Panc1 (cell line): ENCODE measurements at regions not wholly inside any gene's neighbourhood (a gene's known extent, or its start where the extent isn't known, plus 50 kb on each side); places are given as distances from the start of the nearest gene placed in this dataset.

Source experiments
- ATAC-seq: fragments of 200-7000 bp; cut with Tn5 transposase; 2 replicates; pipeline ENCODE4 v1.9.1; 2020; ENCODE audit warnings: mild to moderate bottlenecking, moderate library complexity
- BruUV-seq: library from RNA; stranded (reverse); fragments of 400-500 nt; replicated peaks from 2 replicates; lab custom pipeline; 2021; lab: Mats Ljungman, UMichigan
- CTCF ChIA-PET: fragments of 300-600 bp; sonication (Branson Sonifier 250); formaldehyde crosslinking; loops from one replicate; lab custom pipeline; 2022; ENCODE audit warnings: antibody characterized with exemption; lab: Charles Lee
- POLR2A ChIA-PET: fragments of 300-600 bp; sonication (Branson Sonifier 250); formaldehyde crosslinking; loops from one replicate; lab custom pipeline; 2022; ENCODE audit warnings: antibody characterized with exemption; lab: Charles Lee
- DNase-seq: peaks from one replicate; pipeline ENCODE4 v3.0.0-alpha.2; 2010; ENCODE audit warnings: low read depth, low spot score
- H3K27ac ChIP-seq: 2 replicates; pipeline ENCODE4 v1.5.1; 2011; ENCODE audit warnings: mild to moderate bottlenecking, low read length, inconsistent platforms
- H3K27me3 ChIP-seq: fragments of 200-500 bp; sonication (Bioruptor generic); 2 replicates; pipeline ENCODE4 v1.6.0; 2014; ENCODE audit warnings: low read length, inconsistent platforms; ENCODE audit not compliant: control insufficient read depth, insufficient read depth
- H3K36me3 ChIP-seq: fragments of 200-500 bp; sonication (Bioruptor generic); 2 replicates; pipeline ENCODE4 v1.5.1; 2014; ENCODE audit warnings: inconsistent platforms, mild to moderate bottlenecking, low read length, moderate library complexity; ENCODE audit not compliant: control insufficient read depth, insufficient read depth
- H3K4me1 ChIP-seq: 2 replicates; pipeline ENCODE4 v1.5.1; 2011; ENCODE audit warnings: inconsistent platforms, mild to moderate bottlenecking, low read length, moderate library complexity; ENCODE audit not compliant: control insufficient read depth, insufficient read depth
- H3K4me3 ChIP-seq, 2 experiments: 2 replicates each; pipeline ENCODE4 v1.5.1; 2011 to 2012; ENCODE audit warnings: low read depth in 2 of 2, low read length in 2 of 2, mild to moderate bottlenecking in 2 of 2, inconsistent platforms in 1 of 2, moderate library complexity in 1 of 2
- H3K9me3 ChIP-seq: fragments of 200-500 bp; sonication (Bioruptor generic); 2 replicates; pipeline ENCODE4 v1.5.1; 2014; ENCODE audit warnings: low read depth, mild to moderate bottlenecking, inconsistent platforms, low read length, moderate library complexity; ENCODE audit not compliant: control insufficient read depth, insufficient read depth
- CTCF ChIP-seq: fragments of 450-650 bp; IDR thresholded peaks from 2 replicates; pipeline ENCODE4 v1.5.1; 2017; ENCODE audit warnings: mild to moderate bottlenecking
- POLR2AphosphoS5 ChIP-seq: IDR thresholded peaks from 2 replicates; pipeline ENCODE4 v1.6.1; 2012; ENCODE audit warnings: mild to moderate bottlenecking, low read depth, low read length, moderate library complexity
- SIN3A ChIP-seq: IDR thresholded peaks from 2 replicates; pipeline ENCODE4 v1.6.1; 2012; ENCODE audit warnings: low read depth, mild to moderate bottlenecking, low read length, moderate library complexity, borderline replicate concordance; ENCODE audit not compliant: insufficient read depth
- TCF7L2 ChIP-seq: IDR thresholded peaks from 2 replicates; pipeline ENCODE4 v1.6.1; 2011; ENCODE audit warnings: mild to moderate bottlenecking, low read depth, low read length, inconsistent platforms
- in situ Hi-C: cut with HindIII; loops from 2 replicates; pipeline ENCODE4 v1.10.0; 2016; ENCODE audit warnings: low sequenced_read_pairs, low pct_unique_long_range_greater_than_20kb
- intact Hi-C: fragments of 100-400 bp; cut with micrococcal nuclease; formaldehyde crosslinking; loops from one replicate; pipeline ENCODE4 v1.10.0; 2022; ENCODE audit not compliant: unreplicated experiment
- TF ChIP-seq, protein P1 (sequence below), 2 experiments: IDR thresholded peaks; 2 replicates each; pipeline ENCODE4 v1.6.1; 2011 to 2012; ENCODE audit warnings: low read depth in 2 of 2, control low read depth in 1 of 2, low read length in 1 of 2, mild to moderate bottlenecking in 1 of 2, moderate library complexity in 1 of 2; ENCODE audit not compliant: insufficient read depth in 1 of 2

- no TSS peak for BruUV-seq
- no peak overlapping the region for H3K27ac ChIP-seq
- no peaks in the 10 kb centered on the region for H3K27me3 ChIP-seq
- TF ChIP-seq TCF7L2 (no peak), SIN3A (no peak), POLR2AphosphoS5 (no peak), CTCF (no peak)
- TF ChIP-seq, protein P1, sequence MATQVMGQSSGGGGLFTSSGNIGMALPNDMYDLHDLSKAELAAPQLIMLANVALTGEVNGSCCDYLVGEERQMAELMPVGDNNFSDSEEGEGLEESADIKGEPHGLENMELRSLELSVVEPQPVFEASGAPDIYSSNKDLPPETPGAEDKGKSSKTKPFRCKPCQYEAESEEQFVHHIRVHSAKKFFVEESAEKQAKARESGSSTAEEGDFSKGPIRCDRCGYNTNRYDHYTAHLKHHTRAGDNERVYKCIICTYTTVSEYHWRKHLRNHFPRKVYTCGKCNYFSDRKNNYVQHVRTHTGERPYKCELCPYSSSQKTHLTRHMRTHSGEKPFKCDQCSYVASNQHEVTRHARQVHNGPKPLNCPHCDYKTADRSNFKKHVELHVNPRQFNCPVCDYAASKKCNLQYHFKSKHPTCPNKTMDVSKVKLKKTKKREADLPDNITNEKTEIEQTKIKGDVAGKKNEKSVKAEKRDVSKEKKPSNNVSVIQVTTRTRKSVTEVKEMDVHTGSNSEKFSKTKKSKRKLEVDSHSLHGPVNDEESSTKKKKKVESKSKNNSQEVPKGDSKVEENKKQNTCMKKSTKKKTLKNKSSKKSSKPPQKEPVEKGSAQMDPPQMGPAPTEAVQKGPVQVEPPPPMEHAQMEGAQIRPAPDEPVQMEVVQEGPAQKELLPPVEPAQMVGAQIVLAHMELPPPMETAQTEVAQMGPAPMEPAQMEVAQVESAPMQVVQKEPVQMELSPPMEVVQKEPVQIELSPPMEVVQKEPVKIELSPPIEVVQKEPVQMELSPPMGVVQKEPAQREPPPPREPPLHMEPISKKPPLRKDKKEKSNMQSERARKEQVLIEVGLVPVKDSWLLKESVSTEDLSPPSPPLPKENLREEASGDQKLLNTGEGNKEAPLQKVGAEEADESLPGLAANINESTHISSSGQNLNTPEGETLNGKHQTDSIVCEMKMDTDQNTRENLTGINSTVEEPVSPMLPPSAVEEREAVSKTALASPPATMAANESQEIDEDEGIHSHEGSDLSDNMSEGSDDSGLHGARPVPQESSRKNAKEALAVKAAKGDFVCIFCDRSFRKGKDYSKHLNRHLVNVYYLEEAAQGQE (IDR thresholded peaks at IDR 0.05; ENCODE audit: insufficient read depth in 1 of 2, low read depth in 2 of 2, low read length in 1 of 2): no peak
- H3K4me1 ChIP-seq: no peaks in the 10 kb centered on the region
- DNase-seq (no peak), ATAC-seq (no peak)
- H3K9me3 ChIP-seq: no peaks in the 10 kb centered on the region
- intact Hi-C loops: no loop called here
- ChIA-PET POLR2A (no interaction called here), CTCF (no interaction called here)
- H3K4me3 ChIP-seq: no peak overlapping the region
- H3K36me3 ChIP-seq: no peaks in the 10 kb centered on the region
- in situ Hi-C loops: no loop called here
Observed at GRCh38 chr1:55559161-55559611, 344.0 kb upstream of the USP24 start.

DNA sequence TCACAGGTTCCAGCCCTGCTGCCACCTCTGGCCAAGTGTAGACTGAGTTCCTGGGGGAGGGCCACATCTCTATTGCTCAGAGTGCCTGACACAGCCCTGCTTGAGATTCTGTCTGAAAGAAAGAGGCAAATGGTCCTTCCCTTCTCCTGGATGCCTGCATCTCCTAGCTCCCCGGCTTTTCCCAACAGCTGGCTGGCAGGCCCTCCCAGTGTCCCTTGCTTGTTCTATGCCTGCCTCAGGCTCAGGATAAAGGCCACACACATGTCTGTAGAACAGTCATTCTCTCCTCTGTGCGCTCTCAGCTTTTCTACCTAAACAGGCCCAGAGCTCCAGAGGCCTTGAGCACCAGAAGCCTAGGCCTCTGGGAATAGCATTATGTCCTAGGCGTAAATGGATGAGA lies 343.4 kb upstream of the USP24 start:
- ATAC-seq (no peak), DNase-seq (no peak)
- in situ Hi-C loops: no loop called here
- Histone ChIP-seq H3K4me3 (no peak overlapping the region), H3K27ac (no peak overlapping the region), H3K9me3 (no peaks in the 10 kb centered on the region), H3K27me3 (no peaks in the 10 kb centered on the region), H3K4me1 (no peaks in the 10 kb centered on the region), H3K36me3 (no peaks in the 10 kb centered on the region)
- no TSS peak for BruUV-seq
- POLR2A ChIA-PET: no interaction called here
- CTCF ChIA-PET: no interaction called here
- TF ChIP-seq, protein P1 (IDR thresholded peaks at IDR 0.05; ENCODE audit: insufficient read depth in 1 of 2, low read depth in 2 of 2, low read length in 1 of 2): no peak
- TF ChIP-seq TCF7L2 (no peak), SIN3A (no peak), CTCF (no peak), POLR2AphosphoS5 (no peak)
- intact Hi-C loops: no loop called here
